Stimulated activated CD8-positive, alpha-beta memory T cell treated with anti-CD3 and anti-CD28 coated beads, Interleukin-2, amount 100 ng/mL, for 1 hour (primary cell): ENCODE measurements at regions not wholly inside any gene's neighbourhood (a gene's known extent, or its start where the extent isn't known, plus 50 kb on each side); places are given as distances from the start of the nearest gene placed in this dataset.
"Not testable (repeated sequence)": the region's sequence is repeated elsewhere in the genome, so short reads cannot be mapped to it uniquely, and the experiment has no call there.

Source experiments
- DNase-seq, 2 donors: peaks; one replicate each; pipeline ENCODE4 v3.0.0-alpha.2; 2020; ENCODE audit warnings: low read depth in 2 of 2

DNA sequence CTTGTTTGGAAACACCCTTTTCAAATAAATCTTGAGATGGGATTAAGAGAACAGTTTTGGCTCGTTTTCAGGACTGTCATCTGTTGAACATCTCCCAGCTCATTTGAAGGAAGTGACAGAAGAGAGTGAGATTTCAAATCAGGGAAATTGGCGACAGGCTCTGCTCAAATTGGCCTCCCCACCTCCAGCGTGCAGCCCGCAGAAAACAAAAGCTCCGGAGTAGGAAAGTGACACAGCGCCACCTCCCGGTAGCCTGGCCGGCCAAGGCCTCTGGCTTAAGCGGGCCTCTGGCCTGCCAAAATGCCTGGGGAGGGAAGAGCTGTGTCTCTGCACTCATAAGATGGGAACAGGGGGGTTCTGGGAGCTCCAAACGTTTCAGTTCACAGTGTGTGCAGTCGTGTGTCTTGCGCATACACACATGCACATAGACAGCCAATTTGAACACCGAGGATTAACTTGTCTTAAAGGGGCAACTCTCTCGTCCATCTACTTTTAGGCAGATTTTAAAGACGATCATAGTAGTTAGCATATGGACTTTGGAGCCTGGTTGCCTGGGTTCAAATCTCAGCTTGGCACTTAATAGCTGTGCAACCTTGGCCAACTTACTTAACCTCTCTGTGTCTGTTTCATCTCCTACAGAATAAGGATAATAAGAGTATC is 132.7 kb upstream of the RCN1 start:
- DNase-seq = peak in 1 of 2 donors; percentile 13

DNA sequence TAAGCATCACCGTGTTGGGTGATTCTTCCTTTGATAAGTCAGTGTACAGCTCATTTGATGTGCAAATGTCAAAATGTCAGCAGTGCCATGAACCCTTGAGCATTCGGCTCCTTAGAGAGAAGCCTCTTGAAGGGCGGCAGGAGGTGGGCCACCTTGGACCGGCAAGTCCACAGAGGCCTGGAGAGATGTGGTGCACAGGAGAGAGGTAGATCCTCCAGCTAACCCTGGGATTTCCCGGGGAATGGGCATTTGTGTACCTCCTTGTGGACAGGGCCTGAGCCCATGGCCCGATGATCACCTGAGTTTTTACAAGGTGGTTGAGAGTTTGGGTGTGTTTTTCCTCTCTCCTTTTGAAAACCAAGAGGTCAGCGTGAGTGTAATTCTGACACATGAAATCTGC is 133.2 kb upstream of the RCN1 start:
- DNase-seq = no peak

DNA sequence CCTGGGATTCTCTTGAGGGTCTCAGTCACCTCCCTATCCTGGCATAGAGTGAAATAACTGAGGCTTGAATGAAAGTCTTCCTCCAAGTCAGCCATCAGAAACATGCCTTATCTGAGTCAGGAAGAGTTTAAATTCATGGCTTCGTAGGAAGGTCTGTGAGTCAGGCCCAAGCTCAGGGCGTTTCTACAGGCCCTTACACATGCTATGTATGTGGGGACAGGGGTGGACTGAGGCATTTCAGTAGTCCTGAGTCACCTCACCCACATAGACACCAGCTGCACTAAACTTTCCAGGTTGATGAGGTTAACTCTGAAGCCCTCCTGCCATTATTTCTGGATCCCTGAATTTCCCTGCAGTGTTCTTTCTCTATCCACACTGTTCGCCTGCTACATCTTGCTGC is 134.6 kb upstream of the RCN1 start:
- no peak for DNase-seq

- DNase-seq = no peak
These were observed 135.0 kb upstream of the RCN1 start for GRCh38 chr11:31955838-31956237.

- DNase-seq = no peak
These were observed 137.0 kb upstream of the RCN1 start for GRCh38 chr11:31953803-31954327.

GRCh38 chr11:31949733-31950200 is 138.6 kb upstream of the PAX6 start:
- not testable (repeated sequence) for DNase-seq

DNA sequence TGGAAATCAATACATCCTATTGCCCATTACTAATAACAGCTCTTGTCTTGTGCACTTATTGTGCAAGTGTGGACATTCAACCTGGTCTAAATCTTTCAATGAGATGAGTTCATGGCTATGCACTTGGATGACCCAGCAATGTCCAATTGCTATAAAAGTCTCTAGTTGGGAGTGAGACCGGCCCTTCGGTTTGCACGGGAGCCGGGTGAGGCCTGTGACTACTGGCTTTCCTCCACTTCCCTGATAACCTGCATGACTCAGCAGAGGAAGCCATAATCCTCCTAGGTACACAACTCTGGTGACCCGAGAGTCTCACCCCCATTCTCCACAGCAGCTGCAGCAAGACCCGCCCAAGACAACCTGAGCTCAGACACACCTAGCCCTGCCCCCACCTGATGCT is 135.9 kb upstream of the PAX6 start:
- no peak for DNase-seq

GRCh38 chr11:31943056-31943780 is 132.1 kb upstream of the PAX6 start:
- DNase-seq = no peak

DNA sequence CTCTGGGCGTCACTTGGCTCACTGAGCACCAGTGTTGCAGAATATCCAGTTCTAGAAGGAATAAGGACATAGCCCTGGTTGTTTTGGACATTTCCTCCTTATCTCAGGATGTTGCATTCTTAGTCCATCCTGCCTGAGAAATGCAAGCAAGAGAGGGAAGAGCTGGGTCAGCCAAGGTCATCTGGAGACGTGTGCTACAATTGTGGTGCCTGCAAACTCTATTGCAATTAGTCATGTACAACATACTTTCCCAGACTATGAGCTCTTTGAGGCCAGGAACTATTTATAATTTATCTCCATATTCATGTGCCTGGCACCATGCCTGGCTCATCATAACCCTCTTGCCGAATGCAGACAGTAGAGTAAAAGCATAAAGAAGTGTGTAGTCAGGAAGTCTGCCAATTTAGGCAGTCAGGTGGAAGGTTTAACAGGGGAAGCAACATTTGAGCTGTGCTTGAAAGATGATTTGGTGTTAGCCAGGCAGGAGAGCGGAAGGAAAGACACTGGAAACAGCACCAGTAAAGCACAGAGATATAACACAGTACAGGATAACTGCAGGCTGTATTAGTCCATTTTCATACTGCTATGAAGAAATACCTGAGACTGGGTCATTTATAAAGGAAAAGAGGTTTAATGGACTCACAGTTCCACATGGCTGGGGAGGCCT is 129.4 kb upstream of the PAX6 start:
- DNase-seq = no peak

GRCh38 chr11:31939004-31939403 is 127.9 kb upstream of the PAX6 start:
- no peak for DNase-seq

DNA sequence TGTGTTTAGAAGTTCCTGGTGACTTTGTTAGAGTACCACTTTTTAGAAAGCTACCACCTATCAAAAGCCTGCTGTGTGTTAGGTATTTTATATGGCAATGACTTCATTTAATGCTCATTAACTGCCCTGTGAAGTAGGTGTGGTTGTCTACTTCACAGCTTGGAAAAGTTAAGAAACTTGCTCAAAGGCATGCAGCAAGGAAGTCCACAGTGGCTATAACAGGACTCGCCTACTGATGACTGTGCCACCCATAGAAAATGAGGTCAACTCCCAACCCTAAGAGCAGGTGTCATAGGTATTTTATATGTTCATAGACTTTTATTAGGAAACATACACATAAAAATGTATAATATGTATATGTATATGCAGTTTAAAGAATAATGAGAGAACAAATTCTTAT is 125.2 kb upstream of the PAX6 start:
- no peak for DNase-seq

GRCh38 chr11:31932879-31933278 is 121.8 kb upstream of the PAX6 start:
- DNase-seq = no peak

DNA sequence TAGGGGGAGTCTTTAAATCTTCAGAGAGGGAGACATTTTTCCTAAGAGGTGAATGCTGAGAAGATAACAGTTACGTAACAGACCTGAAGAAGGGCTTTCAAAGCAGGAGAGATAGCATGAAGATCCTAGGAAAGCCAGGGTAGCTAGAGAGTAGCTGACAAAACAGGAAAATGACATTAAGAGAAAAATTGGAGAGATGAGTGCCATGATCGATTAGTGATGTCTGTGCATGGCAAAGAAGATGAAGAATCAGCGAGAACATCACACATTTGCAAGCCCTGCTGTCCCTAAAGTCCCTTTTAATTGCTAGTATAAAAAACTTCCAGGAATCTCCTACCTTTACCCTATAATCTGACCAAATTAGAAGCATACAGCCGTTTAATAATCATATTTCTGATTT is 116.9 kb upstream of the PAX6 start:
- no peak for DNase-seq

DNA sequence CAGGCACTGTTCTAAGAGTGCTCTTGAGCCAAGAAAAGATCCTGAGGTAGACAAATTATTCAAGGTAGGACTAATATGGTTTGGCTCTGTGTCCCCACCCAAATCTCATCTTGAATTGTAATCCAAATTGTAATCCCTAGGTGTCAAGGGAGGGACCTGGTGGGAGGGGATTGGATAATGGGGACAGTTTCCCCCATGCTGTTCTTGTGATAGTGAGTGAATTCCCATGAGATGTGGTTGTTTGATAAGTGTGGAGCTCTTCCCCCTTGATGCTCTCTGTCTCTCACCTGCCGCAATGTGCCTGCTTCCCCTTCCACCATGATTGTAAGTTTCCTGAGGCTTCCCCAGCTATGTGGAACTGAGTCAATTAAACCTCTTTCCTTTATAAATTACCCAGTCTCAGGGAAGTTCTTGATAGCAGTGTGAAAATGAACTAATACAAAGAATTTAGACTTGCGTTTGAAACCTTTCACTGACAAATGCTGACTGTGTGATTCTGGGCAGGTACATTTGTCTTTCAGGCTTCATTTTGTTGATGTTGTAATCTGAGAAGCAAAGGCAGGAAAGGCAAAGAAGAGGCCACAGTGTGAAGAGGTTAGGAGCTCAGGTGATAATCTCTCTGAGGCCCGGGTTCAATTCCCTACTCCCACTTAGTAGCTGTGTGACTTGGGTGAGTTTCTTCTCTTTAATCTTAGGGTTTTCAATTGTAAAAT is 115.8 kb upstream of the PAX6 start:
- no peak for DNase-seq

GRCh38 chr11:31926106-31926505 is 115.0 kb upstream of the PAX6 start:
- no peak for DNase-seq

DNA sequence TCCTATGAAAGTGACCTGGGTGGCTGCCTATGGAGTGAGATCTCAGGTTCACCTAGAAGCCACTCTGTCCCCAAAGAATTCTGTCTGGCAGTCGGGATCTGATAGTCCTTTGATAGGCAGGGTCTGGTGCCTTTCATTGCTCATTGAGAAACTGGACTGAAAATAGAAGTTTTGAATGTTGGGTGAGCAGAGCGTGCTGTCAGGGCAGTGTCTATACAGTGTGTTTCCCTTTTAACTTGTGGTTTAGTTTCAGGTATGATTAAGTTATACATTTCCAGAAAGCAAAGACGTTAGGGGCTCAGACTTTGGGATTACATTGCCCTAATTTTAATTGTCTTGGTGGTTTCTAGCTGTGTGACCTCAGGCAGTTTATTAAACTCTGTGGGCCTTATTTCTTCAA is 111.3 kb upstream of the PAX6 start:
- DNase-seq = no peak

- DNase-seq = no peak
These were observed 110.0 kb upstream of the PAX6 start for GRCh38 chr11:31921081-31921480.

- DNase-seq = no peak
These were observed 108.1 kb upstream of the PAX6 start for GRCh38 chr11:31919175-31919574.

DNA sequence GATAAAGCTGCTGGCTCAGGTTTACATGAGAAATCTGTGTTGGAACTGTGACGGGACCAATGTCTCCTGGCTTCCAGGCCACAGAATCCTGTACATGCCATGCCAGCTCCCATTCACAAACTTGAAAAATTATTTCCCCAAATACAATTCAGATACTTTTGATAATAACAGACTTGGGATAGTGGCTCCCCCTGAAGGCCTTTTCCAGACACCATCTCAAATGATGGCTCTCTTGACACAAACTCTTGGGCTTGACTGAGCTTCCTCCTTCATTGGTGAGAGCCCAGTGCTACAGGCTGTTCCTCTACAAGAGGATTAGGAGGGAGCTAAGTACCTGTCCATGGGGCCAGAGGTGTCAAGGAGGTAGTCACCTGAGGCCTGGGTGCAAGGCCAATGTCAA is 104.7 kb upstream of the PAX6 start:
- DNase-seq = no peak

GRCh38 chr11:31913985-31914384 is 102.9 kb upstream of the PAX6 start:
- DNase-seq = no peak

DNA sequence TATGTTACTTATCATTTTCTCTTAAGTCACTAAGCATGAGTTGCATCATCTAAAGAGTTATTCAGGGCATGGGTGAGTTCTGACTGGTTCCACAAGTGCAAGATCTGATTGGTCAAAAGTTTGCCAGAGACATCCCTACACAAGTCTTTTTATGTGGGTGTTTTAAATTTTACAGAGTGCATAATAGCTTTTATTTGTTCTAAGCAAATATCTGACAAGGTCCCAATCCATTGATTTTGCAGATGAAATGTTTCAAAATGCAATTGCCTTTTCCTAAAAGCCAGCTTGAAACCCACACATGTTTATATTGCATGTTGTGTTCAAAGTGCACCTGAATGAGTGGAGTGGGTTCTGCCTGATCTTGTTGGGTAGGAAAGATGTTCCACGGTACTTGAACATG is 101.7 kb upstream of the PAX6 start:
- no peak for DNase-seq

GRCh38 chr11:31910950-31911576 is 99.9 kb upstream of the PAX6 start:
- no peak for DNase-seq
